ENCODE measurements at regions not wholly inside any gene's neighbourhood (a gene's known extent, or its start where the extent isn't known, plus 50 kb on each side); places are given as distances from the start of the nearest gene placed in this dataset.

- POLR2A ChIA-PET = no interaction called here
- TF ChIP-seq, protein P1, sequence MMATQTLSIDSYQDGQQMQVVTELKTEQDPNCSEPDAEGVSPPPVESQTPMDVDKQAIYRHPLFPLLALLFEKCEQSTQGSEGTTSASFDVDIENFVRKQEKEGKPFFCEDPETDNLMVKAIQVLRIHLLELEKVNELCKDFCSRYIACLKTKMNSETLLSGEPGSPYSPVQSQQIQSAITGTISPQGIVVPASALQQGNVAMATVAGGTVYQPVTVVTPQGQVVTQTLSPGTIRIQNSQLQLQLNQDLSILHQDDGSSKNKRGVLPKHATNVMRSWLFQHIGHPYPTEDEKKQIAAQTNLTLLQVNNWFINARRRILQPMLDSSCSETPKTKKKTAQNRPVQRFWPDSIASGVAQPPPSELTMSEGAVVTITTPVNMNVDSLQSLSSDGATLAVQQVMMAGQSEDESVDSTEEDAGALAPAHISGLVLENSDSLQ (IDR thresholded peaks at IDR 0.05) = no peak
- TF ChIP-seq FOXA1 (IDR thresholded peaks at IDR 0.05) = no peak
- TF ChIP-seq SP1 (IDR thresholded peaks at IDR 0.05) = no peak
- no peak for TF ChIP-seq HDGF (IDR thresholded peaks at IDR 0.05; ENCODE audit: borderline replicate concordance)
- no peak for TF ChIP-seq L3MBTL2 (conservative IDR thresholded peaks at IDR 0.05)
- no peak for TF ChIP-seq LEF1 (IDR thresholded peaks at IDR 0.05; ENCODE audit: borderline replicate concordance)
- no peak for TF ChIP-seq TARDBP (IDR thresholded peaks at IDR 0.05)
- TF ChIP-seq FOXM1 (IDR thresholded peaks at IDR 0.05; ENCODE audit: borderline replicate concordance) = no peak
- CTCF ChIA-PET = interaction anchor here (0.6 kb wide), 1 partner anchor 538 kb away, joined by 3 read pairs; no protein-coding TSS in a partner anchor
- no peak for DNase-seq (ENCODE audit: extremely low spot score)
Measured at GRCh38 chr13:102508411-102508810, 88.4 kb upstream of the TPP2 start.

- CTCF ChIA-PET = no interaction called here
- TF ChIP-seq SUZ12 (IDR thresholded peaks at IDR 0.05) = no peak
- TF ChIP-seq ARNT (IDR thresholded peaks at IDR 0.05) = no peak
- TF ChIP-seq BHLHE40 (IDR thresholded peaks at IDR 0.05; ENCODE audit: borderline replicate concordance) = no peak
- no peak for TF ChIP-seq LEF1 (IDR thresholded peaks at IDR 0.05; ENCODE audit: borderline replicate concordance)
- TF ChIP-seq SP1 (IDR thresholded peaks at IDR 0.05) = no peak
- TF ChIP-seq TARDBP (IDR thresholded peaks at IDR 0.05) = no peak
- no peak for TF ChIP-seq HDGF (IDR thresholded peaks at IDR 0.05; ENCODE audit: borderline replicate concordance)
- TF ChIP-seq, protein P1 (IDR thresholded peaks at IDR 0.05) = no peak
- TF ChIP-seq ZNF384 (IDR thresholded peaks at IDR 0.05) = no peak
- TF ChIP-seq FOXM1 (IDR thresholded peaks at IDR 0.05; ENCODE audit: borderline replicate concordance) = no peak
- no peak for TF ChIP-seq FOXA1 (IDR thresholded peaks at IDR 0.05)
- no peak for TF ChIP-seq ELF4 (IDR thresholded peaks at IDR 0.05)
- no peak for TF ChIP-seq FOXK2 (IDR thresholded peaks at IDR 0.05)
- DNase-seq (ENCODE audit: extremely low spot score) = no peak
- POLR2A ChIA-PET = no interaction called here
Measured at GRCh38 chr13:102504002-102504401, 92.8 kb upstream of the TPP2 start.

- CTCF ChIA-PET = no interaction called here
- no peak for DNase-seq (ENCODE audit: extremely low spot score)
- TF ChIP-seq LEF1 (IDR thresholded peaks at IDR 0.05; ENCODE audit: borderline replicate concordance) (no peak), SUZ12 (IDR thresholded peaks at IDR 0.05) (no peak)
- POLR2A ChIA-PET = no interaction called here
Measured at GRCh38 chr13:102495663-102496062, 93.8 kb upstream of the FGF14 start.

- CTCF ChIA-PET = no interaction called here
- DNase-seq (ENCODE audit: extremely low spot score) = no peak
- no peak for TF ChIP-seq L3MBTL2 (conservative IDR thresholded peaks at IDR 0.05)
- no peak for TF ChIP-seq FOXK2 (IDR thresholded peaks at IDR 0.05)
- TF ChIP-seq, protein P1 (IDR thresholded peaks at IDR 0.05) = no peak
- no peak for TF ChIP-seq SP1 (IDR thresholded peaks at IDR 0.05)
- TF ChIP-seq ZNF384 (IDR thresholded peaks at IDR 0.05) = no peak
- no peak for TF ChIP-seq BHLHE40 (IDR thresholded peaks at IDR 0.05; ENCODE audit: borderline replicate concordance)
- TF ChIP-seq HDGF (IDR thresholded peaks at IDR 0.05; ENCODE audit: borderline replicate concordance) = no peak
- no peak for TF ChIP-seq ELF4 (IDR thresholded peaks at IDR 0.05)
- no peak for TF ChIP-seq ARNT (IDR thresholded peaks at IDR 0.05)
- POLR2A ChIA-PET = no interaction called here
Measured at GRCh38 chr13:102487330-102487729, 85.5 kb upstream of the FGF14 start.

DNA sequence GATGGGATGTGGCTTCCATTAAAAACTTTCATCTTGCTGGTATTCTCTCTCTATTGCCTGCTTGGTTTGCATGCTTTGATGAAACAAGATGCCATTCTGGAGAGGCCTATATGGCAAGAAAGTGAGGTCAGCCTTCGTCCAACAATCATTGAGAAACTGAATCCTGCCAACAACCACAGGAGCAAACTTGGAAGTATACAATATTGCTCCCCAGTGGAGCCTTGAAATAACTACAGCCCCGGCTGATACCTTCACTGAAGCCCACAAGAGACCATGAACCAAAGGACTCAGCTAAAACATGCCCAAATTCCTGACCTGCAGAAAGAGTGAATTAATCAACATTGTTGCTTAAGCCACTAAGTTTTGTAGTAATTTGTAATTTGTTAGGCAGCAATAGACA is 82.5 kb upstream of the FGF14 start:
- no peak for DNase-seq (ENCODE audit: extremely low spot score)
- no peak for TF ChIP-seq FOXK2 (IDR thresholded peaks at IDR 0.05)
- TF ChIP-seq, protein P1 (IDR thresholded peaks at IDR 0.05) = no peak
- no peak for TF ChIP-seq NFRKB (IDR thresholded peaks at IDR 0.05)
- TF ChIP-seq ZNF384 (IDR thresholded peaks at IDR 0.05) = no peak
- TF ChIP-seq LEF1 (IDR thresholded peaks at IDR 0.05; ENCODE audit: borderline replicate concordance) = no peak
- TF ChIP-seq ELF4 (IDR thresholded peaks at IDR 0.05) = no peak
- TF ChIP-seq FOXA1 (IDR thresholded peaks at IDR 0.05) = no peak
- TF ChIP-seq TARDBP (IDR thresholded peaks at IDR 0.05) = no peak
- TF ChIP-seq SP1 (IDR thresholded peaks at IDR 0.05) = no peak
- TF ChIP-seq HDGF (IDR thresholded peaks at IDR 0.05; ENCODE audit: borderline replicate concordance) = no peak
- POLR2A ChIA-PET = no interaction called here
- CTCF ChIA-PET = no interaction called here

DNA sequence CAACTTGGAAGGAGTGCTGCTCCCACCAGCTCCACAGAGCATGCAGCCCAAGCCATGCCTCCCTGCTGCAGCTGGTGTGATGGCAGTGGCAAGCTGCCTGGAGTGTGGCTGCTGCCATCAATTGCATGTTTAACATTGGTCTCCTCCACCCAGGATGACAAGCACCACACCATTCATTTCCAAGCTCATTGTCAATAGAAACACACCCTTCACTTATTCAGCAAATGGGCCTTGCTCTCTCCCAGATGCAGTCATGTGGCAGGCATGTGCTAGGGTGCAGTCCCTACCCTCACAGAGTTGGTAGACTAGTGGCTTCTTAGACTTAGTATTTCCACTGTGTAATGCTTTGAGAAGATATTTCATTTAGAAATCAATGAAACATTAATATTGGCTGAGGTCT is 70.8 kb upstream of the FGF14 start:
- ChIA-PET CTCF (no interaction called here), POLR2A (no interaction called here)
- TF ChIP-seq SUZ12 (IDR thresholded peaks at IDR 0.05) (no peak), ELF4 (IDR thresholded peaks at IDR 0.05) (no peak), FOXM1 (IDR thresholded peaks at IDR 0.05; ENCODE audit: borderline replicate concordance) (no peak), SP1 (IDR thresholded peaks at IDR 0.05) (no peak), TARDBP (IDR thresholded peaks at IDR 0.05) (no peak), HDGF (IDR thresholded peaks at IDR 0.05; ENCODE audit: borderline replicate concordance) (no peak), NFRKB (IDR thresholded peaks at IDR 0.05) (no peak)
- no peak for DNase-seq (ENCODE audit: extremely low spot score)
